Panc1 (cell line): ENCODE measurements at regions not wholly inside any gene's neighbourhood (a gene's known extent, or its start where the extent isn't known, plus 50 kb on each side); places are given as distances from the start of the nearest gene placed in this dataset.

ENCODE experiments used
- CTCF ChIP-seq: fragments of 450-650 bp; IDR thresholded peaks from 2 replicates; pipeline ENCODE4 v1.5.1; 2017; ENCODE audit warnings: mild to moderate bottlenecking
- POLR2AphosphoS5 ChIP-seq: IDR thresholded peaks from 2 replicates; pipeline ENCODE4 v1.6.1; 2012; ENCODE audit warnings: mild to moderate bottlenecking, low read depth, low read length, moderate library complexity
- REST ChIP-seq, 2 experiments: IDR thresholded peaks; 2 replicates each; pipeline ENCODE4 v1.6.1; 2011 to 2012; ENCODE audit warnings: low read depth in 2 of 2, control low read depth in 1 of 2, low read length in 1 of 2, mild to moderate bottlenecking in 1 of 2, moderate library complexity in 1 of 2; ENCODE audit not compliant: insufficient read depth in 1 of 2
- TCF7L2 ChIP-seq: IDR thresholded peaks from 2 replicates; pipeline ENCODE4 v1.6.1; 2011; ENCODE audit warnings: mild to moderate bottlenecking, low read depth, low read length, inconsistent platforms

GRCh38 chr13:78227709-78228108 lies 309.1 kb upstream of the EDNRB start:
- TF ChIP-seq TCF7L2 (no peak), REST (IDR thresholded peaks at IDR 0.05; ENCODE audit: insufficient read depth in 1 of 2, low read depth in 2 of 2, low read length in 1 of 2) (no peak), CTCF (no peak), POLR2AphosphoS5 (no peak)
